ENCODE measurements at regions not wholly inside any gene's neighbourhood (a gene's known extent, or its start where the extent isn't known, plus 50 kb on each side); places are given as distances from the start of the nearest gene placed in this dataset.
A peak's percentile ranks its signal among the peaks of the same experiment; 100 is the strongest.

- Histone ChIP-seq H3K4me3 (ENCODE audit: low read depth, low read length) (peak overlapping the region; percentile 87), H3K9ac (ENCODE audit: low read depth, low read length) (peak overlapping the region; percentile 73), H3K9me3 (ENCODE audit: control insufficient read depth, insufficient read depth, low read length) (no peaks in the 10 kb centered on the region), H3K4me1 (ENCODE audit: control insufficient read depth, insufficient read depth, low read length) (peaks cover 28% of the 10 kb centered on the region), H3K27me3 (ENCODE audit: control insufficient read depth, insufficient read depth, low read length) (no peaks in the 10 kb centered on the region), H3K36me3 (ENCODE audit: control insufficient read depth, insufficient read depth, low read length) (no peaks in the 10 kb centered on the region)
Observed at GRCh38 chr14:71321574-71322315, 414.5 kb downstream of the PCNX1 start.

- no peak overlapping the region for H3K9ac ChIP-seq (ENCODE audit: low read depth, low read length)
- H3K27me3 ChIP-seq (ENCODE audit: control insufficient read depth, insufficient read depth, low read length), result no peaks in the 10 kb centered on the region
- H3K9me3 ChIP-seq (ENCODE audit: control insufficient read depth, insufficient read depth, low read length), result no peaks in the 10 kb centered on the region
- H3K36me3 ChIP-seq (ENCODE audit: control insufficient read depth, insufficient read depth, low read length), result no peaks in the 10 kb centered on the region
- H3K4me3 ChIP-seq (ENCODE audit: low read depth, low read length), result no peak overlapping the region
- peaks cover 32% of the 10 kb centered on the region for H3K4me1 ChIP-seq (ENCODE audit: control insufficient read depth, insufficient read depth, low read length)
Observed at GRCh38 chr14:71322655-71323250, 415.5 kb downstream of the PCNX1 start.

GRCh38 chr14:71324767-71325272 is 417.6 kb downstream of the PCNX1 start:
- no peaks in the 10 kb centered on the region for H3K9me3 ChIP-seq (ENCODE audit: control insufficient read depth, insufficient read depth, low read length)
- H3K4me1 ChIP-seq (ENCODE audit: control insufficient read depth, insufficient read depth, low read length), result peaks cover 33% of the 10 kb centered on the region
- H3K9ac ChIP-seq (ENCODE audit: low read depth, low read length), result peak overlapping the region; percentile 14
- H3K4me3 ChIP-seq (ENCODE audit: low read depth, low read length), result peak overlapping the region; percentile 27
- no peaks in the 10 kb centered on the region for H3K27me3 ChIP-seq (ENCODE audit: control insufficient read depth, insufficient read depth, low read length)
- H3K36me3 ChIP-seq (ENCODE audit: control insufficient read depth, insufficient read depth, low read length), result no peaks in the 10 kb centered on the region

GRCh38 chr14:71327691-71328090 is 420.4 kb downstream of the PCNX1 start:
- peaks cover 29% of the 10 kb centered on the region for H3K4me1 ChIP-seq (ENCODE audit: control insufficient read depth, insufficient read depth, low read length)
- H3K9me3 ChIP-seq (ENCODE audit: control insufficient read depth, insufficient read depth, low read length), result no peaks in the 10 kb centered on the region
- H3K36me3 ChIP-seq (ENCODE audit: control insufficient read depth, insufficient read depth, low read length), result no peaks in the 10 kb centered on the region
- no peaks in the 10 kb centered on the region for H3K27me3 ChIP-seq (ENCODE audit: control insufficient read depth, insufficient read depth, low read length)
- no peak overlapping the region for H3K4me3 ChIP-seq (ENCODE audit: low read depth, low read length)
- H3K9ac ChIP-seq (ENCODE audit: low read depth, low read length), result no peak overlapping the region

- Histone ChIP-seq H3K27me3 (ENCODE audit: control insufficient read depth, insufficient read depth, low read length) (no peaks in the 10 kb centered on the region), H3K9me3 (ENCODE audit: control insufficient read depth, insufficient read depth, low read length) (no peaks in the 10 kb centered on the region), H3K4me1 (ENCODE audit: control insufficient read depth, insufficient read depth, low read length) (peaks cover 30% of the 10 kb centered on the region), H3K4me3 (ENCODE audit: low read depth, low read length) (no peak overlapping the region), H3K36me3 (ENCODE audit: control insufficient read depth, insufficient read depth, low read length) (no peaks in the 10 kb centered on the region), H3K9ac (ENCODE audit: low read depth, low read length) (no peak overlapping the region)
Observed at GRCh38 chr14:71328183-71328582, 420.9 kb downstream of the PCNX1 start.

- H3K36me3 ChIP-seq (ENCODE audit: control insufficient read depth, insufficient read depth, low read length), result no peaks in the 10 kb centered on the region
- H3K9ac ChIP-seq (ENCODE audit: low read depth, low read length), result no peak overlapping the region
- no peak overlapping the region for H3K4me3 ChIP-seq (ENCODE audit: low read depth, low read length)
- peaks cover 26% of the 10 kb centered on the region for H3K4me1 ChIP-seq (ENCODE audit: control insufficient read depth, insufficient read depth, low read length)
- H3K9me3 ChIP-seq (ENCODE audit: control insufficient read depth, insufficient read depth, low read length), result no peaks in the 10 kb centered on the region
- H3K27me3 ChIP-seq (ENCODE audit: control insufficient read depth, insufficient read depth, low read length), result no peaks in the 10 kb centered on the region
Observed at GRCh38 chr14:71328954-71329353, 421.7 kb downstream of the PCNX1 start.

- no peak overlapping the region for H3K9ac ChIP-seq (ENCODE audit: low read depth, low read length)
- H3K27me3 ChIP-seq (ENCODE audit: control insufficient read depth, insufficient read depth, low read length), result no peaks in the 10 kb centered on the region
- no peaks in the 10 kb centered on the region for H3K36me3 ChIP-seq (ENCODE audit: control insufficient read depth, insufficient read depth, low read length)
- no peak overlapping the region for H3K4me3 ChIP-seq (ENCODE audit: low read depth, low read length)
- peaks cover 8% of the 10 kb centered on the region for H3K4me1 ChIP-seq (ENCODE audit: control insufficient read depth, insufficient read depth, low read length)
- H3K9me3 ChIP-seq (ENCODE audit: control insufficient read depth, insufficient read depth, low read length), result no peaks in the 10 kb centered on the region
Observed at GRCh38 chr14:71331403-71331802, 424.1 kb downstream of the PCNX1 start.

GRCh38 chr14:71332476-71332875 is 425.2 kb downstream of the PCNX1 start:
- H3K9me3 ChIP-seq (ENCODE audit: control insufficient read depth, insufficient read depth, low read length), result no peaks in the 10 kb centered on the region
- no peak overlapping the region for H3K4me3 ChIP-seq (ENCODE audit: low read depth, low read length)
- no peak overlapping the region for H3K9ac ChIP-seq (ENCODE audit: low read depth, low read length)
- H3K36me3 ChIP-seq (ENCODE audit: control insufficient read depth, insufficient read depth, low read length), result no peaks in the 10 kb centered on the region
- H3K27me3 ChIP-seq (ENCODE audit: control insufficient read depth, insufficient read depth, low read length), result no peaks in the 10 kb centered on the region
- peaks cover 6% of the 10 kb centered on the region for H3K4me1 ChIP-seq (ENCODE audit: control insufficient read depth, insufficient read depth, low read length)

- Histone ChIP-seq H3K36me3 (ENCODE audit: control insufficient read depth, insufficient read depth, low read length) (no peaks in the 10 kb centered on the region), H3K4me1 (ENCODE audit: control insufficient read depth, insufficient read depth, low read length) (peaks cover 3% of the 10 kb centered on the region), H3K9me3 (ENCODE audit: control insufficient read depth, insufficient read depth, low read length) (no peaks in the 10 kb centered on the region), H3K27me3 (ENCODE audit: control insufficient read depth, insufficient read depth, low read length) (no peaks in the 10 kb centered on the region), H3K9ac (ENCODE audit: low read depth, low read length) (no peak overlapping the region), H3K4me3 (ENCODE audit: low read depth, low read length) (no peak overlapping the region)
Observed at GRCh38 chr14:71333705-71334104, 426.4 kb downstream of the PCNX1 start.

GRCh38 chr14:71336489-71337192 is 429.4 kb downstream of the PCNX1 start:
- H3K36me3 ChIP-seq (ENCODE audit: control insufficient read depth, insufficient read depth, low read length), result no peaks in the 10 kb centered on the region

GRCh38 chr14:71338153-71338552 is 430.9 kb downstream of the PCNX1 start:
- Histone ChIP-seq H3K27me3 (ENCODE audit: control insufficient read depth, insufficient read depth, low read length) (no peaks in the 10 kb centered on the region), H3K9ac (ENCODE audit: low read depth, low read length) (no peak overlapping the region), H3K4me1 (ENCODE audit: control insufficient read depth, insufficient read depth, low read length) (peaks cover under 1% of the 10 kb centered on the region), H3K36me3 (ENCODE audit: control insufficient read depth, insufficient read depth, low read length) (no peaks in the 10 kb centered on the region), H3K9me3 (ENCODE audit: control insufficient read depth, insufficient read depth, low read length) (no peaks in the 10 kb centered on the region), H3K4me3 (ENCODE audit: low read depth, low read length) (no peak overlapping the region)

More at GRCh38 chr14:71336489-71337192, 429.4 kb downstream of the PCNX1 start:
- no peaks in the 10 kb centered on the region for H3K9me3 ChIP-seq (ENCODE audit: control insufficient read depth, insufficient read depth, low read length)
- no peak overlapping the region for H3K9ac ChIP-seq (ENCODE audit: low read depth, low read length)
- H3K4me3 ChIP-seq (ENCODE audit: low read depth, low read length), result no peak overlapping the region
- H3K27me3 ChIP-seq (ENCODE audit: control insufficient read depth, insufficient read depth, low read length), result no peaks in the 10 kb centered on the region
- H3K4me1 ChIP-seq (ENCODE audit: control insufficient read depth, insufficient read depth, low read length), result peaks cover 3% of the 10 kb centered on the region
